NT2/D1 (cell line): ENCODE measurements at regions not wholly inside any gene's neighbourhood (a gene's known extent, or its start where the extent isn't known, plus 50 kb on each side); places are given as distances from the start of the nearest gene placed in this dataset.

ENCODE experiments used
- DNase-seq: peaks from one replicate; pipeline ENCODE4 v3.0.0-alpha.2; 2011; ENCODE audit warnings: low read depth, low spot score
- H3K27me3 ChIP-seq: 2 replicates; pipeline ENCODE4 v1.6.0; 2011; ENCODE audit warnings: mild to moderate bottlenecking; ENCODE audit not compliant: insufficient read length, insufficient read depth
- H3K36me3 ChIP-seq: 2 replicates; pipeline ENCODE4 v1.6.1; 2011; ENCODE audit warnings: mild to moderate bottlenecking, low read length, mixed read lengths; ENCODE audit not compliant: insufficient read depth, insufficient read length
- H3K4me1 ChIP-seq: 2 replicates; pipeline ENCODE4 v1.5.1; 2011; ENCODE audit not compliant: insufficient read depth, insufficient read length
- H3K4me3 ChIP-seq: 2 replicates; pipeline ENCODE4 v1.5.1; 2011; ENCODE audit warnings: low read depth; ENCODE audit not compliant: insufficient read length
- H3K9ac ChIP-seq: 2 replicates; pipeline ENCODE4 v1.6.0; 2011; ENCODE audit warnings: low read depth; ENCODE audit not compliant: insufficient read length
- H3K9me3 ChIP-seq: 2 replicates; pipeline ENCODE4 v1.5.1; 2011; ENCODE audit warnings: mild to moderate bottlenecking, low read length; ENCODE audit not compliant: insufficient read depth
- SUZ12 ChIP-seq: IDR thresholded peaks from 2 replicates; pipeline ENCODE4 v1.6.1; 2011; ENCODE audit not compliant: insufficient read length, insufficient read depth; ENCODE audit errors: extremely low read depth
- YY1 ChIP-seq: IDR thresholded peaks from 2 replicates; pipeline ENCODE4 v1.6.1; 2011; ENCODE audit not compliant: insufficient read length, insufficient read depth
- ZNF274 ChIP-seq: IDR thresholded peaks from 2 replicates; pipeline ENCODE4 v1.6.1; 2011; ENCODE audit warnings: mild to moderate bottlenecking, low read depth, low read length

DNA sequence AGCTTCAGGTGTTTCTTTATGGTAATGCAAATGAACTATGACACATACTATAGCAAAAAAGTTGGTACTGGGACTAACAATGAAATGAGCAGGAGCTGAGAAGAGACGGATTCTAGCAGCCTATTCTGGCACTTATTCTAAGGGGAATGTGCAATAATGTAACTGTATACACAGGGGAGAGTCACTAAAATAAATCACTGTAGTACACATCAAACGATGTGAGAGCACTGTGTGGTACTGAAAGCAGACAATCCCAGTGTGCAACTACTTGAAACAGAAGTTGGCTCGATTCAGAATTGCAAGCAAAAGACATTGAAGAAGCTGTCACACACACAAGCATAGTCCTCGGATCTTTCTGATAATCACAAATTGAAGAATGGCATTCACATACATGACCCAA lies 1713.0 kb upstream of the CDH9 start:
- no peak overlapping the region for H3K9ac ChIP-seq
- no peak for DNase-seq
- no peaks in the 10 kb centered on the region for H3K9me3 ChIP-seq
- H3K4me1 ChIP-seq: no peaks in the 10 kb centered on the region
- H3K4me3 ChIP-seq: no peak overlapping the region
- no peak for TF ChIP-seq SUZ12
- no peak for TF ChIP-seq YY1
- TF ChIP-seq ZNF274: no peak
- H3K36me3 ChIP-seq: no peaks in the 10 kb centered on the region
- H3K27me3 ChIP-seq: no peaks in the 10 kb centered on the region

DNA sequence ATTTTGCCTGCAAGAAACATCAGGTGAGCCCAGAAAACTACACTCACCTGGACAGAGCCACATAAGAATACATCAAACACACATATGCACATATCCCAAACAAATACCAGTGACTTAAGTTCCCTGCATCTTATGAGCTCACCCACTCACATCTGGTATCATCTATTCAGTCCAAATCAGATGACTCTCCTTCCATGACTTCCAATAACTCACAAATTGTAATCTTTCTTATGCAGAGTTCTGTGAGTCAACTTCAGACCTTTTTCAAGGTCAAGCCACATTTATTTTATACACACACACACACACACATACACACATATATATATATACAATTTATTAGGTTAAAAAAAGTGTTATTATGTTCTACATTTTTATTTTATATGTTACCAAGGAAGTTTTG lies 1711.9 kb upstream of the CDH9 start:
- no peak for DNase-seq
- Histone ChIP-seq H3K36me3 (no peaks in the 10 kb centered on the region), H3K4me1 (no peaks in the 10 kb centered on the region), H3K4me3 (no peak overlapping the region), H3K27me3 (no peaks in the 10 kb centered on the region), H3K9ac (no peak overlapping the region), H3K9me3 (no peaks in the 10 kb centered on the region)
- TF ChIP-seq YY1 (no peak), ZNF274 (no peak), SUZ12 (no peak)

DNA sequence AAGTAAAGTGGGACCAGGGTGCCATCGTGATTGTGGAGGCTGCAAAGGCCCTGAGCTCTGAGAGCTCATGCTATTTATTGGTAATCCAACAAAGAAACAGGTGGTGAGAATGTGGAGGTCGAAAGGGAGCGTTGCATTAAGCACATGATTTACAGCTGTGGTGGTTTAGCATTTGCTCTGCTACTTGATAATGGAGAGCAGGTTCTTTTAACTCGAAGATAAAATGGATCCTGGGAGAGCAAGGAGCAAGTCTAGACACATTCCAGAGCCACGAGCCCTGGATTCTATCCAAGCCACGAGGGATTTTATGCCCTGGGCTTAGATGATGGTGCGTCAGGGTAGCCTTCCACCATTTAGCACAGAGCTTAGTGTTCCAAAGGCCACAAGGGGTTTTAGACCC lies 1710.1 kb upstream of the CDH9 start:
- TF ChIP-seq YY1: no peak
- TF ChIP-seq SUZ12: no peak
- TF ChIP-seq ZNF274: no peak
- H3K9me3 ChIP-seq: no peaks in the 10 kb centered on the region

DNA sequence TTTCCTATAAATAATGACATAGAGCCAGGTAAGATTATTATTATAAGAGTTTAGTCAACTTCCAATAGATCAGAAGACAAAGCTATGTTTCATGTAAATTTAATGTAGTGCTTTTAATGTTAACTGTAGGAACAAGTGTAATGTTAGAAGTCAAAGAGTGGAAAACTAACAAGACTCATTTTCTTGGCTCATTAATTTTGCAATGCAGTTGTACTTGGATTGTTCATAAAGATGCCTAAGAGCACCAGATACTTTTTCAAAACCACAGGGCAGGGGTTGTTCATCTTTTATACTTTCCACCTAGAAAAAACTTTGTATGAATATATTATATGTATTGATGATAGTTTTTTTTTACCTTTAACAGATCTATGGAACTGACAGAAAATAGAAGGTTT lies 1705.3 kb upstream of the CDH9 start:
- Histone ChIP-seq H3K36me3 (no peaks in the 10 kb centered on the region), H3K27me3 (no peaks in the 10 kb centered on the region), H3K4me1 (no peaks in the 10 kb centered on the region), H3K4me3 (no peak overlapping the region), H3K9me3 (no peaks in the 10 kb centered on the region), H3K9ac (no peak overlapping the region)
- no peak for DNase-seq
- TF ChIP-seq YY1 (no peak), ZNF274 (no peak), SUZ12 (no peak)

More for the DNA sequence above, 1710.1 kb upstream of the CDH9 start:
- DNase-seq: no peak
- H3K4me3 ChIP-seq: no peak overlapping the region
- H3K4me1 ChIP-seq: no peaks in the 10 kb centered on the region
- H3K9ac ChIP-seq: no peak overlapping the region
- H3K36me3 ChIP-seq: no peaks in the 10 kb centered on the region
- H3K27me3 ChIP-seq: no peaks in the 10 kb centered on the region

DNA sequence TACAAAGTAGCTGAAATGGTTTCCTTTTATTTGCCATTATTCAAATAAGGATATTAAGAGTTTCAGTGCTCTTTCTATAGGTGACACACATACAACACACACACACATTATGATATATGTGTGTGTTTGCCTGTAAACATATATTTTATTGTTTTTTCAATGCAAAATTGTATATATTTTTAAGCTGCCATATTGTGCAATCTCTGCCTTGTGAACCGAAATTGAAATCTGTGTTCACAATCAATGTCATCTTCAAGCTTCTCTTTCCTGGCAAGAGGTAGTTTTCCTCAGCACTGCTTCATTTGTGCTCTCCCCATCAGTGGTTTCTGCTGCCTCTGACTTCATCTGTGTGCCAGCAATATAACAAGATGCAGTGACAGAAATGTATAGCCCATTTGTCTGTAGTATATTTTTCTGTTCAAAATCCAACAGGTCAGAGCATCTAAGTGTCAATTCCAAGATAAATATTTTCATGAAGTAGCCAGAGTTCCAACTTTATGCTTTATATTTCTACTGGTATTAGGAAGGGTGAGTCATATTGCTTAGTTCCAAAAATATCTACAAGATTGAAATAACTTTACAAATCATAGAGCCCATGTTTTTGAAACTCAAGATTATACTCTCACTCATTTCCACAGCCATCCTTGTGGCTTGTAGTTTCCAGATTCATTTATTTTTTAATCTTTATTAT lies 1704.8 kb upstream of the CDH9 start:
- H3K4me3 ChIP-seq: no peak overlapping the region
- no peak overlapping the region for H3K9ac ChIP-seq
- no peaks in the 10 kb centered on the region for H3K9me3 ChIP-seq
- H3K27me3 ChIP-seq: no peaks in the 10 kb centered on the region
- H3K36me3 ChIP-seq: no peaks in the 10 kb centered on the region
- no peaks in the 10 kb centered on the region for H3K4me1 ChIP-seq
- no peak for DNase-seq
- TF ChIP-seq SUZ12 (no peak), ZNF274 (no peak), YY1 (no peak)

DNA sequence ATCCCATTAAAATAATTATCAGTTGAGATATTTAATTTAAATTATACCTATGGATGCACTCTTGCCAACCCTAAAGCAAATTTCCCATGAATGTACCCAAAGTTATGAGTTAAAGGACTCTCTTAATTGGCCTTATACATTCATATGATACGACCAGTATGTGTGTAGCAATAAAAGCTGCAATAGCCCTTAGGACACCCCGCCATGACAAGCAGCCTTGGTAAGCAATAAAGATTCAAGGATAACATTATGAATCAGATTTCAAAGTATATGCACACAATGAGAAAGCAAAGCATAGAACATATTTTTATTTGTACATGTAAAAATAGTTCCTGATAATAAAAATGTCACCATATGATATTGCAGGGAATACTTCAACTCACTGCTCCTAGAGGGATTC lies 1699.3 kb upstream of the CDH9 start:
- no peaks in the 10 kb centered on the region for H3K4me1 ChIP-seq
- no peaks in the 10 kb centered on the region for H3K9me3 ChIP-seq
- H3K36me3 ChIP-seq: no peaks in the 10 kb centered on the region
- no peak overlapping the region for H3K9ac ChIP-seq
- H3K27me3 ChIP-seq: no peaks in the 10 kb centered on the region
- H3K4me3 ChIP-seq: no peak overlapping the region
- no peak for DNase-seq
- TF ChIP-seq SUZ12: no peak
- TF ChIP-seq YY1: no peak
- no peak for TF ChIP-seq ZNF274

DNA sequence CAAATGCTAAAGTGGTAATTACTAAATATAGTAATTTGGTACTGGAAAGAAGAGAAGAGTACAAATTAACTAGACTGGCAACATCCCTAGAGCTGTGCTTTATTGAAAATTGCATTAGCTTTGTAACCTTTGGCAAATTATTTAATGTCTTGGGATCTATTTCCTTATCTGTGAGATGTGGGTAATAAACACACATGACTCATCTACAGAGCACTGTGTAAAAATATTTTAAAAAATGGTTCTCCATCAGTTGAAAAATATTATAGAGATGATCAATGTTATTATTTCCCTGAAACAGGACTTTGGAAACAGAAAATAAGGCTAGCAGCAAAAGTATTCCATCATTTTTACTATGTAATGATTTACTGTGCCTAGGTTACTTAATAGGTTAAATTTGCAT lies 1698.8 kb upstream of the CDH9 start:
- Histone ChIP-seq H3K9me3 (no peaks in the 10 kb centered on the region), H3K4me1 (no peaks in the 10 kb centered on the region), H3K27me3 (no peaks in the 10 kb centered on the region), H3K4me3 (no peak overlapping the region), H3K36me3 (no peaks in the 10 kb centered on the region), H3K9ac (no peak overlapping the region)
- no peak for TF ChIP-seq YY1
- TF ChIP-seq ZNF274: no peak
- no peak for TF ChIP-seq SUZ12
- DNase-seq: no peak

DNA sequence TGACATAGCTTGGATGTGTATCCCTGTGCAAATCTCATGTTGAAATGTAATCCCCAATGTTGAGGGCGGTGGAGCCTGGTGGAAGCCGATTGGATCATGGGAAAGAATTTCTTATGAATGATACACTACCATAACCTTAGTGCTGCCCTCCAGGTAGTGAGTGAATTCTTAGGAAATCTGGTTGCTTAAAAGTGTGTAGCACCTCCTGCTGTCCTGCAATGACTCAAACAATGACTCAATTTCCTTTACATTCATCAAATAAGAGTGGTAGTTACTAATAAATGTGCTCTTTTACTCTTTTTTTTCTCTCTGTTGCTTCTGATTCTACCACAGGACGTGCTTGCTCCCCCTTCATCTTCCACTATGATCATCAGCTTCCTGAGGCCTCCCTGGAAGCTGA lies 1696.0 kb upstream of the CDH9 start:
- TF ChIP-seq SUZ12 (no peak), ZNF274 (no peak), YY1 (no peak)
- no peaks in the 10 kb centered on the region for H3K9me3 ChIP-seq
- no peak overlapping the region for H3K4me3 ChIP-seq
- H3K9ac ChIP-seq: no peak overlapping the region
- H3K36me3 ChIP-seq: no peaks in the 10 kb centered on the region
- no peak for DNase-seq
- H3K4me1 ChIP-seq: no peaks in the 10 kb centered on the region
- H3K27me3 ChIP-seq: no peaks in the 10 kb centered on the region
